Right lobe of liver (tissue), 6 donors: ENCODE measurements at regions not wholly inside any gene's neighbourhood (a gene's known extent, or its start where the extent isn't known, plus 50 kb on each side); places are given as distances from the start of the nearest gene placed in this dataset.
A peak's percentile ranks its signal among the peaks of the same experiment; 100 is the strongest.
"Not testable (repeated sequence)": the region's sequence is repeated elsewhere in the genome, so short reads cannot be mapped to it uniquely, and the experiment has no call there.

Experiments
- ATAC-seq, 4 donors: fragments of 200-7000 bp; cut with Tn5 transposase; one replicate each; pipeline ENCODE4 v1.9.1; 2020; ENCODE audit warnings: mild to moderate bottlenecking in 4 of 4, moderate library complexity in 4 of 4
- DNase-seq, 3 donors: peaks; one replicate each; pipeline ENCODE4 v3.0.0-alpha.2; 2020
- H3K27ac ChIP-seq, 3 donors: fragments of 200-600 bp; one replicate each; pipeline ENCODE4 v1.8.0; 2022
- H3K27me3 ChIP-seq, 2 donors: fragments of 200-600 bp; one replicate each; pipeline ENCODE4 v1.8.0; 2022
- H3K36me3 ChIP-seq, 4 donors: fragments of 200-600 bp; sonication (generic) in 1 of 4; one replicate each; pipeline versions ENCODE4 v1.5.1 to v1.8.0; 2017 to 2022; ENCODE audit warnings: control low read depth in 1 of 4
- H3K4me1 ChIP-seq, 4 donors: fragments of 200-600 bp; sonication (generic) in 1 of 4; one replicate each; pipeline versions ENCODE4 v1.5.1 to v1.8.0; 2017 to 2022; ENCODE audit warnings: control low read depth in 1 of 4
- H3K4me3 ChIP-seq, 3 donors: fragments of 200-600 bp; one replicate each; pipeline ENCODE4 v1.8.0; 2022
- H3K9me3 ChIP-seq, 4 donors: fragments of 200-600 bp; sonication (generic) in 1 of 4; one replicate each; pipeline versions ENCODE4 v1.5.1 to v1.8.0; 2017 to 2022; ENCODE audit warnings: control low read depth in 1 of 4
- POLR2A ChIP-seq: fragments of 450-650 bp; IDR thresholded peaks from one replicate; pipeline ENCODE4 v1.6.1; 2017; ENCODE audit warnings: antibody characterized with exemption, mild to moderate bottlenecking
- WGBS: methylation state at CpG from one replicate; pipeline ENCODE4 v1.1.6; 2018; ENCODE audit warnings: low coverage, low lambda C conversion rate; ENCODE audit not compliant: insufficient coverage; ENCODE audit errors: missing lambda C conversion rate; 5-methylcytosine and 5-hydroxymethylcytosine counted together
- intact Hi-C, 2 donors: fragments of 100-400 bp; cut with DNase I; formaldehyde crosslinking; loops; one replicate each; pipeline versions ENCODE4 v1.11.2 to v1.14.1; 2022
- TF ChIP-seq, protein P1 (sequence below), 4 donors: fragments of 200-600 bp in 3 of 4; fragments of 450-650 bp in 1 of 4; IDR thresholded peaks; one replicate each; pipeline versions ENCODE4 v1.5.1 to v1.8.0; 2016 to 2022; ENCODE audit warnings: antibody characterized with exemption in 4 of 4, mild to moderate bottlenecking in 2 of 4
- donor health status: DM: no; HTN: yes; CAD: no.
- donor health status: DM: no; HTN: no; CAD: no.
- donor health status: DM: no; HTN: no; CAD: no.
- donor health status: DM: no; HTN: yes; CAD: no.
- donor health status: DM: no; HTN: yes; CAD: no.

DNA sequence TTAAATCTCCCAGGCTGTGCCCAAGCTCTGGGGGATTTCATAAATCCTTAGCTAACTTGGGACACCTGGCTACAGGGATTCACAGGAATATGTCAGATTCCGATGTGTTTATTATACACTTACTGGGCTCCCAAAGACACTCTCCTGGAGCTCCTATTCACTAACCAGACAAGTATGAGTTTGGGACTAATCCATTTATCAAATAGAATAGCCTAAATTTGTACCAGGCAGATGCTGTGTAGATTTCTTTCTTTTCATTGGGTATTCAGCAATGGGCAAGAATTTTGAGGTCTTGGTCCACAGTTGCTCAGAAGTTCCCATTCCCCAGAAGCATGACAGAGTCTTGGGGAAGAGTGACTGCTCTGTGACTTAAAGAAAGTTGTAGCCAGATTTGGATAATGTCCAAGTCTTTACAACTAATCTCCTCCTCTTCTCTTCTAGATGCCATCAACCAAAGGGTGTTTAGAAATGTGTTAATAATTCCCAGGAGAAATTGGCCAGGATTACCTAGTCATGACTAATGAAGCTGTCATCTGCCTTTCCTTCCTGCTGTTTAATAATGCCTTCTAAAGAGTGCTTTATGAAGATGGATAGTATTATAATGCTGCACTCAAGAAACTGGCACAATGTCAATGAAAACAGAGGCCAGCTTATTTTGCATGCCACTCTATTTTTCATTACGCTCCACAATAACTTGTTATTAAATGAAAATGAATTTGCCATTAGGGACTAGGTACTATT lies 120.9 kb downstream of the CHIC2 start:
- 81% methylated on average over 2 of the region's 2 CpGs for WGBS
- Histone ChIP-seq H3K4me3 (no peak overlapping the region), H3K9me3 (peaks cover 0 to 5% (median 0%) of the 10 kb centered on the region in 4 donors), H3K27me3 (no peaks in the 10 kb centered on the region), H3K36me3 (no peaks in the 10 kb centered on the region), H3K4me1 (no peaks in the 10 kb centered on the region), H3K27ac (no peak overlapping the region)
- no peak for DNase-seq
- ATAC-seq = peak in 1 of 4 donors; percentile 83
- TF ChIP-seq, protein P1, sequence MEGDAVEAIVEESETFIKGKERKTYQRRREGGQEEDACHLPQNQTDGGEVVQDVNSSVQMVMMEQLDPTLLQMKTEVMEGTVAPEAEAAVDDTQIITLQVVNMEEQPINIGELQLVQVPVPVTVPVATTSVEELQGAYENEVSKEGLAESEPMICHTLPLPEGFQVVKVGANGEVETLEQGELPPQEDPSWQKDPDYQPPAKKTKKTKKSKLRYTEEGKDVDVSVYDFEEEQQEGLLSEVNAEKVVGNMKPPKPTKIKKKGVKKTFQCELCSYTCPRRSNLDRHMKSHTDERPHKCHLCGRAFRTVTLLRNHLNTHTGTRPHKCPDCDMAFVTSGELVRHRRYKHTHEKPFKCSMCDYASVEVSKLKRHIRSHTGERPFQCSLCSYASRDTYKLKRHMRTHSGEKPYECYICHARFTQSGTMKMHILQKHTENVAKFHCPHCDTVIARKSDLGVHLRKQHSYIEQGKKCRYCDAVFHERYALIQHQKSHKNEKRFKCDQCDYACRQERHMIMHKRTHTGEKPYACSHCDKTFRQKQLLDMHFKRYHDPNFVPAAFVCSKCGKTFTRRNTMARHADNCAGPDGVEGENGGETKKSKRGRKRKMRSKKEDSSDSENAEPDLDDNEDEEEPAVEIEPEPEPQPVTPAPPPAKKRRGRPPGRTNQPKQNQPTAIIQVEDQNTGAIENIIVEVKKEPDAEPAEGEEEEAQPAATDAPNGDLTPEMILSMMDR (IDR thresholded peaks at IDR 0.05) = no peak
- TF ChIP-seq POLR2A = no peak
- intact Hi-C loops = no loop called here

DNA sequence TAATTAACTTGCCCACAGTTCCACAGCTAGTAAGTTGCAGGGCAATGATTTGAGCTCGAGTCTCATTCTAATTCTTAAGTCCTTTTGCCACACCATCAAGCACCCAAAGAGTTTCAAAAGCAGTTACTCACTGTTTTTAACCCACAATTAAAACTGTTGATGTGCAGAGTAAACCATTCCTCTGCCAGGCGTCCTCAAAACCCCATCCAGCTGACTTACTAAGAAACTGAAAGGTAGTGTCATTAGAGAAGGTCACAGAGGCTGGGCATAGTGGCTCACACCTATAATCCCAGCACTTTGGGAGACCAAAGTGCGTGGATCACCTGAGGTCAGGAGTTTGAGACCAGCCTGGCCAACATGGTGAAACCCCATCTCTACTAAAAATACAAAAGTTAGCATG lies 121.7 kb downstream of the CHIC2 start:
- DNase-seq (no peak), ATAC-seq (no peak)
- WGBS = 81% methylated on average over 3 of the region's 3 CpGs
- H3K27me3 ChIP-seq = no peaks in the 10 kb centered on the region
- peaks cover 0 to 5% (median 0%) of the 10 kb centered on the region in 4 donors for H3K9me3 ChIP-seq
- no peak overlapping the region for H3K4me3 ChIP-seq
- TF ChIP-seq POLR2A = no peak
- TF ChIP-seq, protein P1 (IDR thresholded peaks at IDR 0.05) = no peak
- no peak overlapping the region for H3K27ac ChIP-seq
- no peaks in the 10 kb centered on the region for H3K36me3 ChIP-seq
- no peaks in the 10 kb centered on the region for H3K4me1 ChIP-seq
- intact Hi-C loops = no loop called here

DNA sequence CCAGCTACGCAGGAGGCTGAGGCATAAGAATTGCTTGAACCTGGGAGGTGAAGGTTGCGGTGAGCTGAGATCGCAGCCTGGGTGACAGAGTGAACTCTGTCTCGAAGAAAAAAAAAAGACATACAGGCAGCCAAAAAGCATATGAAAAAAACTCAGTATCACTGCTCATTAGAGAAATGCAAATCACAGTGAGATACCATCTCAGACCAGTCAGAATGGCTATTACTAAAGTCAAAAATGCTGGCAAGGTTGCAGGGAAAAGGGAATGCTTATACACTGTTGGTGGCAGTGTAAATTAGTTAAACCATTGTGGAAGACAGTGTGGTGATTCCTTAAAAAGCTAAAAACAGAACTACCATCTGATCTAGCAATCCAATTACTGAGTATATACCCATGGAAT lies 123.1 kb downstream of the CHIC2 start:
- Histone ChIP-seq H3K9me3 (peaks cover 0 to 5% (median 0%) of the 10 kb centered on the region in 4 donors), H3K27me3 (no peaks in the 10 kb centered on the region), H3K4me1 (no peaks in the 10 kb centered on the region), H3K27ac (no peak overlapping the region), H3K36me3 (no peaks in the 10 kb centered on the region), H3K4me3 (no peak overlapping the region)
- TF ChIP-seq POLR2A = no peak
- TF ChIP-seq, protein P1 (IDR thresholded peaks at IDR 0.05) = no peak
- DNase-seq (no peak), ATAC-seq (no peak)
- intact Hi-C loops = no loop called here
- 98% methylated on average over 4 of the region's 4 CpGs for WGBS

DNA sequence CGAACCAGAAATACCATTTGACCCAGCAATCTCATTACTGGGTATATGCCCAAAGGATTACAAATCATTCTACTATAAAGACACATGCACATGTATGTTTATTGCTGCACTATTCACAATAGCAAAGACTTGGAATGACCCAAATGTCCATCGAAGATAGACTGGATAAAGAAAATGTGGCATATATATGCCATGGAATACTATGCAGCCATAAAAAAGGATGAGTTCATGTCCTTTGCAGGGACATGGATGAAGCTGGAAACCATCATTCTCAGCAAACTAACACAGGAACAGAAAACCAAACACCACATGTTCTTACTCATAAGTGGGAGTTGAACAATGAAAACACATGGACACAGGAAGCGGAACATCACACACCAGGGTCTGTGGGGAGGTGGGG lies 124.5 kb downstream of the CHIC2 start:
- H3K4me1 ChIP-seq, H3K4me3 ChIP-seq, H3K9me3 ChIP-seq, H3K27me3 ChIP-seq, H3K27ac ChIP-seq, H3K36me3 ChIP-seq, ATAC-seq, intact Hi-C loops, DNase-seq: not testable (repeated sequence)
- 93% methylated on average over 3 of the region's 3 CpGs for WGBS

DNA sequence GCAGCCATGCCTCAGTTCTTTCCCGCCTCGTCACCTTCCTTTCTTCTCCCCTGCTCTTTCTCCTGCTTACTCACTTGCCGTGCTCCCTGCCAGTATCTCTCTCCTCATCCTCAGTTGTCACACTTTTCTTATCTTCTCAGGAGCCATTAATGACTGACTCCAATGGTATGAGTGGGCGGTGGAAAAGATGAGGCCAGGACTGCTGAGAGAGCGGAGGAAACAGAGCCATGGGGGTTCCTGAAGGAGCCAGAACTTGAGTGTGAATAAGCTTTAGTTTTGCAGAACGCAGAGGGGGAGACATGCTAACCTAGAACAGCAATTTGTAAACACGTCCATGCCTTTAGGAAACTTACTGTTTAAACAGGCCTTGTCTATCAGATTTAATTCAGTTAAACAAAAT lies 126.5 kb downstream of the CHIC2 start:
- H3K27ac ChIP-seq = no peak overlapping the region
- H3K27me3 ChIP-seq = no peaks in the 10 kb centered on the region
- DNase-seq (no peak), ATAC-seq (no peak)
- WGBS = 77% methylated on average over 5 of the region's 7 CpGs
- TF ChIP-seq, protein P1 (IDR thresholded peaks at IDR 0.05) = no peak
- no peak for TF ChIP-seq POLR2A
- intact Hi-C loops = no loop called here
- peaks cover 0 to 5% (median 0%) of the 10 kb centered on the region in 4 donors for H3K9me3 ChIP-seq
- no peaks in the 10 kb centered on the region for H3K36me3 ChIP-seq
- H3K4me3 ChIP-seq = no peak overlapping the region
- H3K4me1 ChIP-seq = peaks cover 0 to 3% (median 0%) of the 10 kb centered on the region in 4 donors
